ENCODE measurements at regions not wholly inside any gene's neighbourhood (a gene's known extent, or its start where the extent isn't known, plus 50 kb on each side); places are given as distances from the start of the nearest gene placed in this dataset.
"Not testable (repeated sequence)": the region's sequence is repeated elsewhere in the genome, so short reads cannot be mapped to it uniquely, and the experiment has no call there.

GRCh38 chr3:176058856-176059255 is 1138.4 kb downstream of the TBL1XR1 start:
- DNase-seq = no peak

DNA sequence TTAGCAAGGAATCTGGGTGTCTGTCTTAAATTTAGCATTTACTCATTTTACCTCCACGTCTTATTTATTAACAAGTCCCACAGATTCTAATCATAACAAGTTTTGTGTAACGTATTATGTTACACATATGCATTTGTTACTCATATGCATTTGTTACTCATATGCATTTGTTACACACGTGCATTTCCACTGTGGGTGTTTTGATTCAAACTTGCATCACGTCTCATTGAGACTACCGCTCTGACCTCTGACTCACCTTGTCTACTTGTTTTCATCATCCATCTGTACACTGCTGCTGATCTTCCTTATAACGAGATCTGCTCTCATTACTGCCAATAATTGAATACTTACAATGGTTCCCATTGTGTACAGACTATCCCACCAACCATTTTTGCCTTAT is 1141.4 kb downstream of the TBL1XR1 start:
- DNase-seq = no peak

DNA sequence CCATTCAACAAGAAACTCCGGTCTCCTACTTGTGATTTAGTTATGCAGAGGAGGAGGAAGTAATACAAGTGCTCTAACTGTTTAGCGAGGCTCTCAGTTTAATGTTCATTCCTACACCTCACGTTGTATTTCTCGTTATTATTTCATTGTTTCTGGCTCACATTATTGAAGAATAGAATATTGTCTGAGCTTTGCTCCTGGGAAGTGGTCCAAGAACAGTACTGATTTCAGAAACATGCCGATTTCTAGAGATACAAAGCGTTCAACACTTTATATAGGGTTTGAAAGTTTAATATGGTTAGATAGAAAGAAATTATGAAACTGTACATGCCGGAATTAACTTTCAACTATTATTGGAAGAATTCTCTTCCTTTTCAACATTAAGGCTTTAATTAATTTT is 1145.5 kb downstream of the TBL1XR1 start:
- no peak for DNase-seq

DNA sequence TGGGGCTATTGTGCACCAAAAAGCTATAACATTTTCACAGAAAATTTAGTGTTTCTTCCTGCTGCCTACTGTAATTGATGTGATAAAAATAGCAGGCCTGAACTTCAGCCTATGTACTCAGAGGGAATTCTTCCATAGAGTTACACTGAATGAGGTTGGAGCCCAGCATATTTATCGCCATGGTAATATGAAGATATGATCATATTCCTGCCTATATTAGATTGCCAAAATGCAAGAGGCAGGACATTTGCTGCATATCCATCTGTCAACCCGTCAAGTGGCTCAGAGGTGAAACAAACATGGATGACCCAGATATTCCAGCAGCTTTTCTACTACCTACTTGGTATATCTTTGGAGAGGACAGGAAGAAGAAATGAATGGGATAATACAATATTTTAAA is 1150.6 kb downstream of the TBL1XR1 start:
- DNase-seq = no peak

GRCh38 chr3:176041812-176042211 is 1155.5 kb downstream of the TBL1XR1 start:
- no peak for DNase-seq

- no peak for DNase-seq
Measured at GRCh38 chr3:176041185-176041584, 1156.1 kb downstream of the TBL1XR1 start.

- no peak for DNase-seq
Measured at GRCh38 chr3:176037636-176038035, 1159.6 kb downstream of the TBL1XR1 start.

DNA sequence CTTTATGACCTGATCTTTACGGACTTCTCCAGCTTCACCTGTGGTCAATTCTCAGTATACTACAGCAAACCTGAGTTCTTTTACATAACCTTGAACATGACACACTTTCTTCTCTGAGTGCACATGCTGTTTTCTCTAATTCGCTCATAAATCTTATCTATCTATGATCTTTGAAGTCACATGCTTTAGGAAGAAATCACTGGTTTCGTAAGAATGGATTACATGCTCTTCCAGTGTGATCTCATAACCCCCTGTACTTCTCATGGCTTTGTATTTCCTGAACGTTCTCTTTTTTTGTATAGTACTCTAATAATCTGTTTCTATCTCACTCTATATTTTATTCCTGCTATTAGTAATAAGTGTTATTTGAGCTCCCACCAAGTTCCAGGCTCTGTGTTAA is 1165.2 kb downstream of the TBL1XR1 start:
- no peak for DNase-seq

GRCh38 chr3:176016203-176016602 is 1157.1 kb downstream of the NAALADL2 start:
- DNase-seq = not testable (repeated sequence)

- not testable (repeated sequence) for DNase-seq
Measured at GRCh38 chr3:176015228-176015627, 1156.1 kb downstream of the NAALADL2 start.

DNA sequence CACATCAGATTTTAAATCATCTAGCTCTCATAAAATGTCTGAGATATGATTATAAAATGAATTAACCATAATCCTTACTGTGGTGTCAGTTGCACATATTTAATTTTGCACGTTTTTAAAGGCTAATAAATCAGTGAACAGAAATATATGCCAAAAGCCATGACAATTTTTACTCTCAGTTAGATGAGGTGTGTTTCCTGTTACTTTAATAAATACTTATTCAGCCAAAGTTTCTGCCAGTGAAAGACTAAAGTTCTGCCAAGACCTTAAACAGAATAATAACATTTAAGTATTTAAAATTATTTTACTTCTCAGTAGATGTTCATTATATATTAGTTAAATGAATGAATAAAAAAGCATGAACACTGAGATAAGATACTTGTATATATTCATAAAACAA is 1150.1 kb downstream of the NAALADL2 start:
- DNase-seq = no peak

- DNase-seq = no peak
Measured at GRCh38 chr3:176005564-176005963, 1146.4 kb downstream of the NAALADL2 start.

DNA sequence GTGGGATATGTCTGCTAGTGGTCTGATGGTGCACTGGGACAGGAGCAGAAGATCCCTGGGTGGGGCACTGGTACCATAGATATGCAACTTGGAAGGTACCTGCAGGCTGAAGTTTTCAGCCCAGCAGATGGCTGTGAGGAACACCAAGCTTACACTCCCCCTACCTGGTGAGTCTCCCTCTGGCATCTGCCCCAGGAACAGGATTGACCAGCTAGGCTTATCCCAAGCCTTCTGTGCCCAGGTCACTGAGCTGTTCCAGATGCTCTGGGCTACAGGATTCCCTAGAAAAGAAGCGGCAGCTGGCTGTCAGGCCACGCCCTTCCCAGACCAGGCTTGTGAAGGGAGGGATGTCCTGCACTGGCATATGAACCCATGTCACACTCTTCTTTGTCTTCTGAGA is 1130.0 kb downstream of the NAALADL2 start:
- DNase-seq = no peak

DNA sequence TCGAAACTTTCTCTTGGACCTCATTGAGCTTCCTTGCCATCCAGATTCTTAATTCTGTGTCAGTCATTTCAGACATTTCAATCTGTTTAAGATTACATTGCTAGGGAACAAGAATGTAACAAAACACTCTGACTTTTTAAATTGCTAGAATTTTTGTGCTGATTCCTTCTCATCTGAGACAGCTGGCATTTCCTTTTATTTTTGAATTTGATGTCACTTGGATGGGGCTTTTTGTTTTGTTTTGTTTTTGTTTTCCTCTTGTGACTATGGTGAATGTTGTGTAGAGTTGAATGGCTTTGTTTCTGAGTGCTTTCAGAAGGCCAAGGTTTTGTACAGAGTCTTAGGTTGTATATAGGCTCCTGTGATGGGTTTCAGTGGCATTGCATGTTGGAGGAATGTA is 1129.3 kb downstream of the NAALADL2 start:
- DNase-seq = no peak

GRCh38 chr3:175985781-175986180 is 1126.6 kb downstream of the NAALADL2 start:
- no peak for DNase-seq

DNA sequence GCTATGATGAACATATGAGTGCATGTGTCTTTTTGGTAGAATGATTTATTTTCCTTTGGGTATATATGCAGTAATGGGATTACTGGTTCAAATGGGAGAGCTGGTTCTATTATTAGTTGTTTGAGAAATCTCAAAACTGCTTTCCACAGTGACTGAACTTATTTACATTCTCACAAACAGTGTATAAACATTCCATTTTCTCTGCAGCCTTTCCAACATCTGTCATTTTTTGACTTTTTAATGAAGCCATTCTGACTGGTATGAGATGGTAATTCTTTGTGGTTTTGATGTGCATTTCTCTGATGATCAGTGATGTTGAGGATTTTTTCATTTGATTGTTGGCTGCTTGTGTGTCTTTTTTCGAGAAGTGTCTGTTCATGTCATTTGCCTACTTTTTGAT is 1124.2 kb downstream of the NAALADL2 start:
- DNase-seq = no peak

- no peak for DNase-seq
Measured at GRCh38 chr3:175980486-175981090, 1121.5 kb downstream of the NAALADL2 start.

GRCh38 chr3:175977968-175978752 is 1119.0 kb downstream of the NAALADL2 start:
- no peak for DNase-seq

DNA sequence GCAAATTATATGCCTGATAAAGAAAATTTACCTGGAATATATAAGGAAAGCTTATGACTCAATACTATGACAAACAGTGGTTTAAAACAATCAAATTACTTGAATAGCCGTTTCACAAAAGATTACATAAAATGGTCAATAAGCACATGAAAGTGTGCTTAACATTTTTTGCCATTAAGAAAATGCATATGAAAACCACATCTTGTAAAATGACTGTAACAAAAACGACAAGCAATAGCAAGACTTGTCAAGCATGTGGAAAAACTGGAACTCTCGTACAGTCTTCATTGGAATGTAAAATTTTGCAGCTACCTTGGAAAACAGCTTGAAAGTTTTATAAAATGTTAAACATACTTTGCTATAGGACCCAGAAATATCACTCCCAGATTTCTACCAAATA is 1110.3 kb downstream of the NAALADL2 start:
- DNase-seq = no peak

- DNase-seq = no peak
Measured at GRCh38 chr3:175965036-175965435, 1105.9 kb downstream of the NAALADL2 start.

DNA sequence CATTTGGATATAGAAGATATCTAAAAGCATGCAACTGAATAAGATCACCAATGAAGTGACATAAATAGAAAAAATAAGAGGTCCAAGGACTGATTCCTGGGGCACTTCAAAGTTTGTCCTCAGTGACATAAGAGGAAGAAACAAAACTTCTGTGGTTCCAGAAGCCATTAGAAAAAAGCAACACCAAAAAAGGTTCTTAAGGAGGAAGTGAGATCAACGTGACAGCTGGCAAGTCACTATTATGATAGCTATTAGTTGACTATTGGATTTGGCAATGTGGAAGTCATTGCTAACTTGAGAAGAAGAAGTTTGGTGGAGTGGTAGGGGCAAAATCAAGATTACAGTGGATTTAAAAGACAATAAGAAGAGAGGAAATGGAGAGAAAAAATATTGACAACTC is 1098.3 kb downstream of the NAALADL2 start:
- no peak for DNase-seq

DNA sequence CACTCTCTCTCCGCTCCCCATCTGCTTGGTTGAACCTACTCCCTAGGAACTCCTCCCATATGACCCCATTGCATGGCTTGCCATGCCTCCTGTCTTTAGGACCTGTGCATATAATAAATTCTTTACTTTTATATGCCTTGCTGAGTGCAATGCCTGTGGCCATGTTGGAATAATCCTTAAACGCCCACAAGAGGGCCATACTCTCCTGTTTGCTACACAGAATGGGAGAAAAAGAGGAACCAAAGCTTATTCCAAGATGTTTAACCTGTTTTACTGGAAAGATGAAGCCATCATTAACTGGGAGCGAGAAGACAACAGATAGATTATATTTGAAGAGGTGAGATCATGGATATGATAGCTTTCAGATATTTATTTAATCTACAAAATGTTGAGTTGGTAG is 1097.8 kb downstream of the NAALADL2 start:
- DNase-seq = no peak

DNA sequence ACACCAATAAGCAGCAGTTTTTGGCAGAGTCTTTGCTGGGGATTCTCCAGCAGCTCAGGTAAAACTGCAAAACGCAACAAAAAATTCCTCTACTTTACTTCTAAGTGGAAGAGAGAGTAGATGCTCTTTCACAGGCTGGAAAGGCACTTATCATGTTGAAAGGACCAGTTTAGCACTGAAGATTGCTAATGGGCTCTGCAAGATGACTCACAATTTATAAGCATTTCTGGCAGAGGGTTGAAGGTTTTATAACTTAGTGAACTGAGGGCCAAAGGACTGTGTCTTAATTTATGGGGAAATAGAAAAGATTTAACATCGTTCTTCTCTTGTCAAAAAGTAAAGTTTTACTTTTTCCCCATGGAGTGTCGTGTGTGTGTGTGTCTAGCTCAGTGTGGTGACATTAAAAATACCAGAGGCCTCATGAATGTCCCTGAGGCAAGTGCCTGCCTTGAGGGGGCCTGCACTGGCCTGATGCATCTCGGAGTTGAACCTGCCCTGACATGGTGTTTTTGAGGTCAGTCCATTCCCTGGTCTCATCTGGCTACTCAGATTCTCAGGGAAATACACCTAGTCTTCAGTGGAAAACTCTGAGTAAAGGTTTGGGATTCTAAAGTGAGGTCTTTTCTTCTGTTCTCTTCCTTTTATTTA is 1092.0 kb downstream of the NAALADL2 start:
- no peak for DNase-seq

GRCh38 chr3:175948041-175948440 is 1088.9 kb downstream of the NAALADL2 start:
- DNase-seq = no peak

Data from right kidney (tissue), 1 donor.